ENCODE measurements at regions not wholly inside any gene's neighbourhood (a gene's known extent, or its start where the extent isn't known, plus 50 kb on each side); places are given as distances from the start of the nearest gene placed in this dataset.

DNA sequence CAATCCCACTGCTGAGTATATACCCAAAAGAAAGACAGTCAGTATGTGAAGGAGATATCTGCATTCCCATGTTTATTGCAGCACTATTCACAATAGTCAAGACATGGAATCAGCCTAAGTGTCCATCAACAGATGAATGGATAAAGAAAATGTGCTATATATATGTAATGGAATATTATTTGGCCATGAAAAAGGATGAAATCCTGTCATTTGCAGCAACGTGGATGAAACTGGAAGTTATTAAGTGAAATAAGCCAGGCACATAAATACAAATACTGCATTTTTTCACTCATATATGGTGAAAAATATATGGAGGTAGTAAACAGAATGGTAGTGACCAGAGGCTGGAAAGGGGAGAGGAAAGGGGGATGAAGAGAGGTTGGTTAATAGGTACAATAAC lies 188.9 kb upstream of the SERP2 start:
- TF ChIP-seq TAF1 (IDR thresholded peaks at IDR 0.05; ENCODE audit: borderline replicate concordance, insufficient read depth, low read length) (no peak), POLR2AphosphoS5 (IDR thresholded peaks at IDR 0.05; ENCODE audit: low read depth, low read length) (no peak), FOXP2 (optimal IDR thresholded peaks at IDR 0.05; ENCODE audit: borderline replicate concordance, extremely low read depth, extremely low read length, insufficient read depth) (no peak), SIN3A (IDR thresholded peaks at IDR 0.05; ENCODE audit: borderline replicate concordance, insufficient read depth, low read length) (no peak), REST (IDR thresholded peaks at IDR 0.05; ENCODE audit: insufficient read depth in 1 of 2, low read depth in 2 of 2, low read length in 2 of 2) (no peak)

DNA sequence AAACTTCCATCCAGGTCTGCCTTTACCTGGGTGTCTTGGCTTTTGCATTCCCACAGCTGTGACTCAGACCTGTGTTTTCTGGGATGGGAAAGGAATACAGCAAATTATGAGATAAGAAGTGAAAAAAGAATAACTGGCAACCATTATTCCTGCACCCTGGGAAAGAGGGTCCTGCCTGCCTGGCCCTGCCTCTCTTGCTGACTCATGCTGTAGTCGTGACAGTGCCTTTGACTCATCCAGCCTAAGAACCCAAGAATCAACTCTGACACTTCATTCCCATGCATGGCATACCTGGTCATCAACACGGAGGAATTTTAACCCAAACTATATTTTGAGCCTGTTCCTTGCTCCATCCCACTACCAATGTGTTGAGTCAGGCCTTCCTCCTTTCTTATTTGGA lies 185.4 kb upstream of the SERP2 start:
- no peak for TF ChIP-seq POLR2AphosphoS5 (IDR thresholded peaks at IDR 0.05; ENCODE audit: low read depth, low read length)
- no peak for TF ChIP-seq TAF1 (IDR thresholded peaks at IDR 0.05; ENCODE audit: borderline replicate concordance, insufficient read depth, low read length)
- no peak for TF ChIP-seq FOXP2 (optimal IDR thresholded peaks at IDR 0.05; ENCODE audit: borderline replicate concordance, extremely low read depth, extremely low read length, insufficient read depth)
- no peak for TF ChIP-seq SIN3A (IDR thresholded peaks at IDR 0.05; ENCODE audit: borderline replicate concordance, insufficient read depth, low read length)
- no peak for TF ChIP-seq REST (IDR thresholded peaks at IDR 0.05; ENCODE audit: insufficient read depth in 1 of 2, low read depth in 2 of 2, low read length in 2 of 2)

DNA sequence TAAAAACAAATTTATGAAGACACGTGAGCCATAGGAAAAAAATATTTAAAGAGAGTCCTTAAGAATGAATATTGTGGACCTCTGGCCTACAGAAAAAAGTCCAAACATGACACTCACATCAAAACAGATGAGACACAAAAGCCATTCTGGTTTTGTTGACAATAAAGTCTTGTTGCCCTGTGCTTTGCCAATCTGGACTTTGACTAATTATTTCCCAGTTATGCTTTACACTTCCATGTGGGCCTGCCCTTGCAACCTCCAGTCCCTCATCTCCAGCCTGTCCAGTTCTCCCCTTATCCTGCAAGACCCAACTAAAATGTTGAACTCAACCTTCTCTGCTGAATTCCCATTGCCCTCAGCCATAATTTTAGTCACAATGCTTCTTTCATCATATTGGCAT lies 184.5 kb upstream of the SERP2 start:
- TF ChIP-seq FOXP2 (optimal IDR thresholded peaks at IDR 0.05; ENCODE audit: borderline replicate concordance, extremely low read depth, extremely low read length, insufficient read depth) (no peak), POLR2AphosphoS5 (IDR thresholded peaks at IDR 0.05; ENCODE audit: low read depth, low read length) (no peak), REST (IDR thresholded peaks at IDR 0.05; ENCODE audit: insufficient read depth in 1 of 2, low read depth in 2 of 2, low read length in 2 of 2) (no peak), TAF1 (IDR thresholded peaks at IDR 0.05; ENCODE audit: borderline replicate concordance, insufficient read depth, low read length) (no peak), SIN3A (IDR thresholded peaks at IDR 0.05; ENCODE audit: borderline replicate concordance, insufficient read depth, low read length) (no peak)

GRCh38 chr13:44191103-44191502 lies 182.5 kb upstream of the SERP2 start:
- no peak for TF ChIP-seq SIN3A (IDR thresholded peaks at IDR 0.05; ENCODE audit: borderline replicate concordance, insufficient read depth, low read length)
- no peak for TF ChIP-seq REST (IDR thresholded peaks at IDR 0.05; ENCODE audit: insufficient read depth in 1 of 2, low read depth in 2 of 2, low read length in 2 of 2)
- TF ChIP-seq TAF1 (IDR thresholded peaks at IDR 0.05; ENCODE audit: borderline replicate concordance, insufficient read depth, low read length) = no peak
- TF ChIP-seq POLR2AphosphoS5 (IDR thresholded peaks at IDR 0.05; ENCODE audit: low read depth, low read length) = no peak
- TF ChIP-seq FOXP2 (optimal IDR thresholded peaks at IDR 0.05; ENCODE audit: borderline replicate concordance, extremely low read depth, extremely low read length, insufficient read depth) = no peak

All from PFSK-1 (cell line).